Peyer's patch (tissue), 4 donors: ENCODE measurements at regions not wholly inside any gene's neighbourhood (a gene's known extent, or its start where the extent isn't known, plus 50 kb on each side); places are given as distances from the start of the nearest gene placed in this dataset.

ENCODE experiments used
- POLR2A ChIP-seq, 2 donors: fragments of 450-650 bp; IDR thresholded peaks; one replicate each; pipeline ENCODE4 v1.5.1; 2017; ENCODE audit warnings: antibody characterized with exemption in 2 of 2, mild to moderate bottlenecking in 2 of 2, moderate library complexity in 2 of 2
- TF ChIP-seq, protein P1 (sequence below), 6 experiments: fragments of 450-650 bp in 4 of 6; fragments of 200-600 bp in 2 of 6; sonication (generic) in 1 of 6; IDR thresholded peaks; one replicate each; pipeline ENCODE4 v1.5.1; 2017 to 2019; ENCODE audit warnings: antibody characterized with exemption in 6 of 6, mild to moderate bottlenecking in 3 of 6, moderate library complexity in 1 of 6

- TF ChIP-seq, protein P1, sequence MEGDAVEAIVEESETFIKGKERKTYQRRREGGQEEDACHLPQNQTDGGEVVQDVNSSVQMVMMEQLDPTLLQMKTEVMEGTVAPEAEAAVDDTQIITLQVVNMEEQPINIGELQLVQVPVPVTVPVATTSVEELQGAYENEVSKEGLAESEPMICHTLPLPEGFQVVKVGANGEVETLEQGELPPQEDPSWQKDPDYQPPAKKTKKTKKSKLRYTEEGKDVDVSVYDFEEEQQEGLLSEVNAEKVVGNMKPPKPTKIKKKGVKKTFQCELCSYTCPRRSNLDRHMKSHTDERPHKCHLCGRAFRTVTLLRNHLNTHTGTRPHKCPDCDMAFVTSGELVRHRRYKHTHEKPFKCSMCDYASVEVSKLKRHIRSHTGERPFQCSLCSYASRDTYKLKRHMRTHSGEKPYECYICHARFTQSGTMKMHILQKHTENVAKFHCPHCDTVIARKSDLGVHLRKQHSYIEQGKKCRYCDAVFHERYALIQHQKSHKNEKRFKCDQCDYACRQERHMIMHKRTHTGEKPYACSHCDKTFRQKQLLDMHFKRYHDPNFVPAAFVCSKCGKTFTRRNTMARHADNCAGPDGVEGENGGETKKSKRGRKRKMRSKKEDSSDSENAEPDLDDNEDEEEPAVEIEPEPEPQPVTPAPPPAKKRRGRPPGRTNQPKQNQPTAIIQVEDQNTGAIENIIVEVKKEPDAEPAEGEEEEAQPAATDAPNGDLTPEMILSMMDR (IDR thresholded peaks at IDR 0.05) = no peak
- no peak for TF ChIP-seq POLR2A (IDR thresholded peaks at IDR 0.05)
Observed at GRCh38 chr9:86639287-86639686, 285.1 kb upstream of the TUT7 start.
